A673 (cell line): ENCODE measurements at regions not wholly inside any gene's neighbourhood (a gene's known extent, or its start where the extent isn't known, plus 50 kb on each side); places are given as distances from the start of the nearest gene placed in this dataset.

Source experiments
- BruUV-seq: library from RNA; stranded (reverse); fragments of 400-500 nt; replicated peaks from 2 replicates; lab custom pipeline; 2021; lab: Mats Ljungman, UMichigan
- CTCF ChIA-PET: fragments of 300-600 bp; sonication (Branson Sonifier 250); formaldehyde crosslinking; loops from one replicate; lab custom pipeline; 2022; ENCODE audit warnings: antibody characterized with exemption; lab: Charles Lee
- POLR2A ChIA-PET: fragments of 300-600 bp; sonication (Branson Sonifier 250); formaldehyde crosslinking; loops from one replicate; lab custom pipeline; 2022; ENCODE audit warnings: antibody characterized with exemption; ENCODE audit not compliant: low non-redundant PET; lab: Charles Lee
- DNase-seq: peaks from one replicate; pipeline ENCODE4 v3.0.0-alpha.2; 2015; ENCODE audit warnings: low spot score
- H3K27ac ChIP-seq: fragments of 200-600 bp; sonication (generic); 2 replicates; pipeline ENCODE4 v1.5.1; 2016; ENCODE audit warnings: mixed run types, low read depth, mild to moderate bottlenecking, mixed read lengths, antibody characterized with exemption, low read length; ENCODE audit not compliant: poor library complexity, severe bottlenecking
- H3K27me3 ChIP-seq: fragments of 200-600 bp; sonication (generic); replicated peaks from 2 replicates; pipeline ENCODE4 v1.6.1; 2017; ENCODE audit warnings: mixed run types, low read depth, mild to moderate bottlenecking, mixed read lengths, antibody characterized with exemption, low read length; ENCODE audit not compliant: insufficient read depth, poor library complexity
- H3K36me3 ChIP-seq: fragments of 200-600 bp; sonication (generic); 2 replicates; pipeline ENCODE4 v1.6.1; 2016; ENCODE audit warnings: mixed run types, mild to moderate bottlenecking, mixed read lengths, antibody characterized with exemption, low read length; ENCODE audit not compliant: insufficient read depth, poor library complexity, severe bottlenecking
- H3K4me1 ChIP-seq: fragments of 200-600 bp; sonication (generic); 2 replicates; pipeline ENCODE4 v1.6.1; 2017; ENCODE audit warnings: mixed run types, mild to moderate bottlenecking, mixed read lengths, antibody characterized with exemption, low read length; ENCODE audit not compliant: insufficient read depth, poor library complexity, severe bottlenecking
- H3K4me3 ChIP-seq: fragments of 200-600 bp; sonication (generic); 2 replicates; pipeline ENCODE4 v1.5.1; 2016; ENCODE audit warnings: low read depth, mixed run types, mild to moderate bottlenecking, mixed read lengths, low read length; ENCODE audit not compliant: poor library complexity, severe bottlenecking
- H3K9me3 ChIP-seq: fragments of 200-600 bp; sonication (generic); 2 replicates; pipeline ENCODE4 v1.6.1; 2016; ENCODE audit warnings: mixed run types, low read depth, mild to moderate bottlenecking, mixed read lengths, antibody characterized with exemption, low read length; ENCODE audit not compliant: poor library complexity, severe bottlenecking
- EZH2 ChIP-seq: fragments of 200-600 bp; sonication (generic); IDR thresholded peaks from 2 replicates; pipeline ENCODE4 v1.6.1; 2017; ENCODE audit warnings: borderline replicate concordance, low read depth, mild to moderate bottlenecking, mixed read lengths, antibody characterized with exemption, low read length; ENCODE audit not compliant: poor library complexity, severe bottlenecking
- intact Hi-C: fragments of 100-400 bp; cut with micrococcal nuclease; formaldehyde crosslinking; loops from one replicate; pipeline ENCODE4 v1.10.0; 2022; ENCODE audit not compliant: unreplicated experiment
- TF ChIP-seq, protein P1 (sequence below): fragments of 300-800, 200-600 bp; sonication (generic); conservative IDR thresholded peaks from 2 replicates; pipeline ENCODE4 v1.5.1; 2017; ENCODE audit warnings: low read depth, mild to moderate bottlenecking, antibody characterized with exemption, low read length, moderate library complexity, mixed read lengths

DNA sequence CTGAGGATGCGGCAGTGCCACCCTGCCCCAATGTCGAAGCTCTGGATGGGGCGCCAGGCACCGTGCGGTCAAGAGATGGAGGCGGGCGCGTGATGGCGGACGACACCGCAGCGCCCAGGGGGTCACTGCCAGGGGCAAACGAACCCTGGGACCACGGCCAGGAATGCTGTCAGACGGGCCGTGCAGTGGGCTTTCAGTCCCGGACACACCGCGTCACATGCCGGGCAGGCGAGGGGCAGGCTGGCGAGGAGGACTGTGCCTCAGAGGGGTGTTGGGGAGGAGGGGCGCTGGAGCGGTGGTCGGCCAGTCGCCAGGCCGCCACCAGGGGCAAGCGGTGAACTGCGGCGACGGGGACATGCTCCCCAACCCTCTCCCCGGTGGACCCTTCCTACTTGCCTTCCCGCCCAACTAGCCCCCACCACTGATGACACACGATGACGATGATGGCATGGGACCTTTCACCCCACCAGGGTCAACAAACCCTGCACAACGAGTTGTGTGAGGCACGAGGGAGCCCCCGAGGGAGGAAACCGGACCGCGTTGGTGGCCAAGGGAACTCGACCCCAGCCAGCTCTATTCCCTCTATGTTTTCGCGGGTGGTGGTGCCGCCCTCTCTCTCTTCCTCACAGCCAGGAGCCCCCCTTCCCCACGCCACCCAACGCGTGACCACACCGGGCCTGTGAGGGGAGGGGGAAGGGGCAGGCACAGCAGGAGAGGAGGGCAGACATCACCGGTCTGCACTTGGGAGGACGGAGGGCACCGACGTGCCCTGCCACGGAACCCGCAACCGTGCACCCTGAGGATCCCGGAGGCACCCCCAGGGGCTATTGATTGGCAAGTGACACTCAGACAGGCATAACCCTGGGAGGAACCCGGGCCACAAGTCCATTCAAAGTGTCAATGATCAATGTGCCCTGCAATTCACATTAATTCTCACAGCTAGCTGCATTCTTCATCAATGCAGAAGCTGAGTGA lies 1960.9 kb upstream of the DEFB115 start:
- POLR2A ChIA-PET, result no interaction called here
- no peak overlapping the region for H3K4me3 ChIP-seq
- no TSS peak for BruUV-seq
- no peaks in the 10 kb centered on the region for H3K4me1 ChIP-seq
- DNase-seq, result no peak
- peaks cover 36% of the 10 kb centered on the region for H3K9me3 ChIP-seq
- no peak overlapping the region for H3K27ac ChIP-seq
- intact Hi-C loops, result no loop called here
- H3K27me3 ChIP-seq, result no peaks in the 10 kb centered on the region
- H3K36me3 ChIP-seq, result no peaks in the 10 kb centered on the region
- CTCF ChIA-PET, result no interaction called here
- TF ChIP-seq EZH2, result no peak
- TF ChIP-seq, protein P1, sequence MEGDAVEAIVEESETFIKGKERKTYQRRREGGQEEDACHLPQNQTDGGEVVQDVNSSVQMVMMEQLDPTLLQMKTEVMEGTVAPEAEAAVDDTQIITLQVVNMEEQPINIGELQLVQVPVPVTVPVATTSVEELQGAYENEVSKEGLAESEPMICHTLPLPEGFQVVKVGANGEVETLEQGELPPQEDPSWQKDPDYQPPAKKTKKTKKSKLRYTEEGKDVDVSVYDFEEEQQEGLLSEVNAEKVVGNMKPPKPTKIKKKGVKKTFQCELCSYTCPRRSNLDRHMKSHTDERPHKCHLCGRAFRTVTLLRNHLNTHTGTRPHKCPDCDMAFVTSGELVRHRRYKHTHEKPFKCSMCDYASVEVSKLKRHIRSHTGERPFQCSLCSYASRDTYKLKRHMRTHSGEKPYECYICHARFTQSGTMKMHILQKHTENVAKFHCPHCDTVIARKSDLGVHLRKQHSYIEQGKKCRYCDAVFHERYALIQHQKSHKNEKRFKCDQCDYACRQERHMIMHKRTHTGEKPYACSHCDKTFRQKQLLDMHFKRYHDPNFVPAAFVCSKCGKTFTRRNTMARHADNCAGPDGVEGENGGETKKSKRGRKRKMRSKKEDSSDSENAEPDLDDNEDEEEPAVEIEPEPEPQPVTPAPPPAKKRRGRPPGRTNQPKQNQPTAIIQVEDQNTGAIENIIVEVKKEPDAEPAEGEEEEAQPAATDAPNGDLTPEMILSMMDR, result no peak

DNA sequence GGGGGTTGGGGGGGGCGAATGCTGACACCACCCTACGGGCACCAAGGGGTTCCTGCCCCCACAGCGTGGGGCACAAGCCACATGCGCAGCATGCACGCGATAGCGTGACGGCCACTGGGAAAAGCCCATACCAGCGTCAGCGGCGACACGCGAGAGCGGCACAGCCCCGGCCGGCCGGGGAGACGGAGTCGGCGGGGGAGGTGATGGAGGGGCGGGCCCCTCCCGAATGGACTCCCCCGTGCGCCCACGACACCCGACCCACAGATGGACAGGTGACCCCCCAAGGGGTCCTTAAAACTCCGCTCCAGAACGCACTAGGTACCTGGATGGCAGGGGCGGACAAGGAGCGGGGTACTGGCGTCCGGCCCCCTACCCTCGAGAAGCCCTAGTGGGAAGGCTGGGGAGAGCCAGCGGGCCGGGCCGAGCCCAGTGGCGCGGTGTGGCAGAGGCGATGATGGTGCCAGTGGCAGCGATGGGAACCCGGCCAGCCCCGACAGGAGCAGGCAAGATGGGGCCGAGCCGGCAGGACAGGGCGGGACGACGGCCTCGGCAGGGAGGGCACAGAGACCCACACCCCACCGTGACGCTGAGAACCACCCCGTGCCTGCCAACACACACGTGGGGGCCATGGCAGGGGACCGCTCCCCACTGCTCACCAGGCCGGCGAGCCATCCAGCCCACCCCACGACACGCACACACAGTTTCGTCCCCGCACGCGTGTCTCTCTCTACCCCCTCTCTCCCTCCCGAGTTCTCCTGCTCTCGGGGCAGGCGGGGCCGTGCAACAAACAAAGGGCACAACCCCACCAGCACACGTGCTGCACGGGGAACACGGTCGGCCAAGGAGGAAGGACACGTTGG lies 1959.8 kb upstream of the DEFB115 start:
- no peak for DNase-seq
- ChIA-PET POLR2A (no interaction called here), CTCF (no interaction called here)
- TF ChIP-seq, protein P1, result no peak
- TF ChIP-seq EZH2, result no peak
- H3K9me3 ChIP-seq, result peaks cover 38% of the 10 kb centered on the region
- intact Hi-C loops, result no loop called here
- no peaks in the 10 kb centered on the region for H3K36me3 ChIP-seq
- no peaks in the 10 kb centered on the region for H3K27me3 ChIP-seq
- no peak overlapping the region for H3K27ac ChIP-seq
- no peak overlapping the region for H3K4me3 ChIP-seq
- no TSS peak for BruUV-seq
- no peaks in the 10 kb centered on the region for H3K4me1 ChIP-seq

DNA sequence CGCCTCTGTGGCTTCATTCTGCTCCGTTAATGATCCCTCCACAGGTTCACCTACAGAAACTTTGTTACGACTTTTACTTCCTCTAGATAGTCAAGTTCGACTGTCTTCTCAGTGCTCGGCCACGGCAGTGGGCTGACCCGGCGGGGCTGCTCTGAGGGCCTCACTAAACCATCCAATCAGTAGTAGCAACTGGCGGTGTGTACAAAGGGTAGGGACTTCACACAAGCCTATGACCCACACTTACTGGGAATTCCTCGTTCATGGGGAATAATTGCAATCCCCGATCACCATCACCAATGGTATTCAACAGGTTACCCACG lies 1959.2 kb upstream of the DEFB115 start:
- TF ChIP-seq, protein P1, result no peak
- TF ChIP-seq EZH2, result no peak
- DNase-seq, result no peak
- Histone ChIP-seq H3K36me3 (no peaks in the 10 kb centered on the region), H3K4me1 (no peaks in the 10 kb centered on the region), H3K27me3 (no peaks in the 10 kb centered on the region), H3K4me3 (no peak overlapping the region), H3K27ac (no peak overlapping the region), H3K9me3 (peaks cover 42% of the 10 kb centered on the region)
- intact Hi-C loops, result no loop called here
- POLR2A ChIA-PET, result no interaction called here
- BruUV-seq, result no TSS peak
- CTCF ChIA-PET, result no interaction called here
